Ishikawa (cell line): ENCODE measurements at regions not wholly inside any gene's neighbourhood (a gene's known extent, or its start where the extent isn't known, plus 50 kb on each side); places are given as distances from the start of the nearest gene placed in this dataset.

Experiments used
- CEBPB ChIP-seq: IDR thresholded peaks from 2 replicates; pipeline ENCODE4 v1.6.1; 2012
- CREB1 ChIP-seq: IDR thresholded peaks from 2 replicates; pipeline ENCODE4 v1.6.1; 2012; ENCODE audit warnings: low read depth
- EGR1 ChIP-seq: IDR thresholded peaks from 2 replicates; pipeline ENCODE4 v1.6.1; 2012
- EP300 ChIP-seq: IDR thresholded peaks from 2 replicates; pipeline ENCODE4 v1.6.1; 2012; ENCODE audit warnings: borderline replicate concordance
- FOXM1 ChIP-seq: IDR thresholded peaks from 2 replicates; pipeline ENCODE4 v1.6.1; 2012; ENCODE audit warnings: low read depth, borderline replicate concordance
- MAX ChIP-seq: IDR thresholded peaks from 2 replicates; pipeline ENCODE4 v1.6.1; 2012
- NFIC ChIP-seq: IDR thresholded peaks from 2 replicates; pipeline ENCODE4 v1.6.1; 2012
- RAD21 ChIP-seq: IDR thresholded peaks from 2 replicates; pipeline ENCODE4 v1.6.1; 2012; ENCODE audit warnings: low read depth
- REST ChIP-seq: IDR thresholded peaks from 2 replicates; pipeline ENCODE4 v1.6.1; 2012; ENCODE audit warnings: low read depth, mild to moderate bottlenecking
- TAF1 ChIP-seq: IDR thresholded peaks from 2 replicates; pipeline ENCODE4 v1.6.1; 2012; ENCODE audit warnings: low read depth, mild to moderate bottlenecking
- TCF12 ChIP-seq: IDR thresholded peaks from 2 replicates; pipeline ENCODE4 v1.6.1; 2012; ENCODE audit warnings: low read depth
- TEAD4 ChIP-seq: IDR thresholded peaks from 2 replicates; pipeline ENCODE4 v1.6.1; 2012
- USF1 ChIP-seq: IDR thresholded peaks from 2 replicates; pipeline ENCODE4 v1.6.1; 2012
- YY1 ChIP-seq: IDR thresholded peaks from 2 replicates; pipeline ENCODE4 v1.6.1; 2012; ENCODE audit warnings: low read depth
- ZBTB7A ChIP-seq: IDR thresholded peaks from 2 replicates; pipeline ENCODE4 v1.6.1; 2012; ENCODE audit warnings: low read depth

- TF ChIP-seq CEBPB (no peak), YY1 (no peak), MAX (no peak), REST (no peak), CREB1 (no peak), USF1 (no peak), EGR1 (no peak), FOXM1 (no peak), TEAD4 (no peak), NFIC (no peak), ZBTB7A (no peak), TCF12 (no peak), EP300 (no peak), RAD21 (no peak), TAF1 (no peak)
These were observed 227.6 kb upstream of the FOXN3 start for GRCh38 chr14:89644641-89645040.

- TF ChIP-seq NFIC (no peak), CEBPB (no peak), TEAD4 (no peak)
These were observed 224.6 kb upstream of the FOXN3 start for GRCh38 chr14:89641495-89642175.

GRCh38 chr14:89640141-89640540 lies 223.1 kb upstream of the FOXN3 start:
- TF ChIP-seq NFIC (no peak), ZBTB7A (no peak), MAX (no peak), YY1 (no peak), RAD21 (no peak), USF1 (no peak), CREB1 (no peak), REST (no peak)

GRCh38 chr14:89639687-89640086 lies 222.7 kb upstream of the FOXN3 start:
- TF ChIP-seq TAF1 = no peak
- TF ChIP-seq ZBTB7A = no peak

- TF ChIP-seq CREB1 (no peak), EP300 (no peak), USF1 (no peak), CEBPB (no peak), ZBTB7A (no peak)
These were observed 221.9 kb upstream of the FOXN3 start for GRCh38 chr14:89638891-89639290.

GRCh38 chr14:89637581-89637980 lies 220.5 kb upstream of the FOXN3 start:
- TF ChIP-seq RAD21 (no peak), MAX (no peak), USF1 (no peak), NFIC (no peak), REST (no peak), ZBTB7A (no peak), CEBPB (no peak), TAF1 (no peak), TEAD4 (no peak), CREB1 (no peak), TCF12 (no peak), YY1 (no peak), FOXM1 (no peak)
